ENCODE measurements at regions not wholly inside any gene's neighbourhood (a gene's known extent, or its start where the extent isn't known, plus 50 kb on each side); places are given as distances from the start of the nearest gene placed in this dataset.

- intact Hi-C loops (cut with DNase I) = no loop called here
Measured at GRCh38 chr14:80146941-80147340, 64.4 kb downstream of the DIO2 start.

GRCh38 chr14:80136358-80136757 lies 74.9 kb downstream of the DIO2 start:
- no peak for DNase-seq (ENCODE audit: low spot score)
- intact Hi-C loops (cut with DNase I) = no loop called here

More at GRCh38 chr14:80146941-80147340, 64.4 kb downstream of the DIO2 start:
- DNase-seq (ENCODE audit: low spot score) = no peak

DNA sequence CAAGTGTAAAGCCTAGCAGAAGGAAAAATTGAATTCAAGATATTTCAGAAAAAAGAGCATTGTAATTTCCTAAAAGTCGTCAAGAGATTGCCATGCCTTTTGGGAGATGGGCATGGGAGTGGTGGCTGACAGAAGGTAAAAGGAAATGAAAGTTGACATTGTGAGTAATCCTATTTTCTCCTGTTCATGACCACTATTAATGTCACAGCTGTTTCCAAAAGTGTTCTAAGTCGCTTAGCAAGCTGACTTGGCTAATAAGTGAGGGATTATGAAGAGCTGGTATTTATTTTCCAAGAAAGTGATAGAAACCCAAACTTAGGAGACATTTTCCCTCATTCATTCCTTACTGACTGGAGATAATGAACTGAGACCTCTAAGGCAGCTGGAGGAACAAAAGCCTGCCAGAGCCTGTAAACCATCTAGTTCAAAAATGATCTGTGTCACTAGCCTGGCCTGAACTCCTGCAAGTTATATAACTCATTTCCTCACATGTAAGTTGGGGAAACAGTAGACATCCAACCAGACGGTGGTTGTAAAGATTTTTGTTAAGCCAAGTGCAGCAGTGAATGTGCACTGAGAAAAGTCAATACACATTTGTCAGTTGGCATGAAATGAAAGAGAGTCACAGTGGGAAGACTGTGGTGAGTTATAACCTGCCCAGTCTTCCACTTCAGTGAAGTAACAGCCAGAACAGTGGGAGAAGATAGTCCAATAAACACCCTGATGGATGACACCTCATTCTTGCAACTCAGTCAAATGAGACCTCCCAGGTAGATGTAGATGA lies 75.8 kb downstream of the DIO2 start:
- intact Hi-C loops (cut with DNase I) = no loop called here
- no peak for DNase-seq (ENCODE audit: low spot score)

DNA sequence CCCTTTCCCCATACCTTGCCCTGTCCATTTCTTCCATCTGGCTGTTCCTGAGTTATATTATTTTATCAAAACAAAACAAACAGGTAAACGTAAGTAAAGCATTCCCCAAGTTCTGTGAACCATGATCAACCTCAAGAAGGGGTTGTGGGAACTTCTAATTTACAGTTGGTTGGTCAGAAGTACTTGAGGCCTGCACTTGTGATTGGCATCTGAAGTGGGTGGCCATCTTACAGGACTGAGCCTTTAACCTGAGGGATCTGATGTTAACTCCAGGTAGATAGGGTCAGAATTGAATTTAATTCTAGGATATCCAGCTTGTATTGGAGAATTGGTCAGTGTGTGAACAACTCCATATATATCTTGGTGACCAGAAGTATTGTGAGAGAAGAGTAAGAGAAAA lies 77.0 kb downstream of the DIO2 start:
- intact Hi-C loops (cut with DNase I) = no loop called here
- DNase-seq (ENCODE audit: low spot score) = no peak

- intact Hi-C loops (cut with DNase I) = no loop called here
- DNase-seq (ENCODE audit: low spot score) = no peak
Measured at GRCh38 chr14:80133457-80133856, 77.8 kb downstream of the DIO2 start.

DNA sequence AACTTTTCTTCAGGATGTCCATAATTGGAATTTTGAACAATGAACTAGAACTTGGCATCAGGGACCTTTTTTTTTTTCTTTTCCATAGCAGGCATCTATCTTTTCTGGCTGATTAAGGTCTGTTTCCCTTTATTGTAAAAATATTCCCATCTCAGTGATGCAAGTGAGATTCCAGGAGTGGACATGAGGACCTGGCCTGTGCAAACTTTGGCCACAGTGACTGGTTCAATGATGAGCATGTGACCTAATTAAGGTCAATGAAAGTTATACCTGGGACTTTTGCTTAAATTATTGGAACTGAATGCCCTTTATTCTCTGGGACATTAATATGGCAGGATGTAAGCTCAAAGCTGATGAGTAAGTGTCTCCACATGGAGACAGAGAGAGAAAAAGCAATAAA lies 83.8 kb downstream of the DIO2 start:
- intact Hi-C loops (cut with DNase I) = no loop called here

GRCh38 chr14:80124794-80125193 lies 86.5 kb downstream of the DIO2 start:
- intact Hi-C loops (cut with DNase I) = no loop called here
- DNase-seq (ENCODE audit: low spot score) = no peak

More for the DNA sequence above, 83.8 kb downstream of the DIO2 start:
- DNase-seq (ENCODE audit: low spot score) = no peak

DNA sequence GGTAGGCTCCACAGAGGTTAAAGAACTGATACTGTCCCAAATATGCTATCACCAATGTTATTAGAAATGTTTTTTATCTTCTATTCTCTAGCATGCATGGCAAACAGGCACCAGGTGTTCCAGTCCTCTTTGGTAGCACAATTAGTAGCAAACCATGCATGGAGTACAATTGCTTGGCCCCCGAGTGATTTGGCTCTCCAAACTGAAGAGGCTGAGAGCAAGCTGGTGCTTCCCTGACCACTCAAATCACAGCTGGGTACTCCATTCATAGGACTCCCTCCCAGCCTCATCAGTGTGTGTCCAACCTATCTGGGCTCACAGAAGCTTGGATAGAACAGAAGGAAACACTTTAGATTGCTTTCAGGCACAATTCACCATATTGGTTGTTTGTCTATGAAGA lies 93.4 kb downstream of the DIO2 start:
- intact Hi-C loops (cut with DNase I) = no loop called here

GRCh38 chr14:80116157-80116556 lies 95.1 kb downstream of the DIO2 start:
- intact Hi-C loops (cut with DNase I) = no loop called here
- no peak for DNase-seq (ENCODE audit: low spot score)

More for the DNA sequence above, 93.4 kb downstream of the DIO2 start:
- DNase-seq (ENCODE audit: low spot score) = no peak

- intact Hi-C loops (cut with DNase I) = no loop called here
- DNase-seq (ENCODE audit: low spot score) = no peak
Measured at GRCh38 chr14:80110721-80111120, 100.6 kb downstream of the DIO2 start.

DNA sequence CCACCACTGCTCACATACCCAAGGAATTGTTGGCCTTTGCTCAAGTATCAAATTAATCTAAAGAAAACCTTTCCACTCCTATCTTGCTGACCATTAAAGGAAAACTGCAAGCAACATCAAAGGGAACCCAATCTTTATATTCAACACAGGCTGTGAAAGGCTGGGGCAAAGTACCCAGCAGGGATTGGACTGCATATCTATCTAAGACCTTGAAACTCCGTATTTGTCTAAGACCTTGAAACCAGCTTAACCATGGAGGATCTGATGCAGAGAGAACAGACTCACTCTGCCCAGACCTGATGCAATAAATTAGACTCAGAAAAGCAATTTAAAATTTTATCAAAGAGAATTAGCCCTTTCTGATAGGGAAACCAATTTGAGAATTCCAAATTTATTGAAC lies 102.2 kb downstream of the DIO2 start:
- intact Hi-C loops (cut with DNase I) = no loop called here
- no peak for DNase-seq (ENCODE audit: low spot score)

GRCh38 chr14:80108430-80108829 lies 102.9 kb downstream of the DIO2 start:
- no peak for DNase-seq (ENCODE audit: low spot score)
- intact Hi-C loops (cut with DNase I) = no loop called here

- DNase-seq (ENCODE audit: low spot score) = no peak
- intact Hi-C loops (cut with DNase I) = no loop called here
Measured at GRCh38 chr14:80105488-80105994, 105.8 kb downstream of the DIO2 start.

DNA sequence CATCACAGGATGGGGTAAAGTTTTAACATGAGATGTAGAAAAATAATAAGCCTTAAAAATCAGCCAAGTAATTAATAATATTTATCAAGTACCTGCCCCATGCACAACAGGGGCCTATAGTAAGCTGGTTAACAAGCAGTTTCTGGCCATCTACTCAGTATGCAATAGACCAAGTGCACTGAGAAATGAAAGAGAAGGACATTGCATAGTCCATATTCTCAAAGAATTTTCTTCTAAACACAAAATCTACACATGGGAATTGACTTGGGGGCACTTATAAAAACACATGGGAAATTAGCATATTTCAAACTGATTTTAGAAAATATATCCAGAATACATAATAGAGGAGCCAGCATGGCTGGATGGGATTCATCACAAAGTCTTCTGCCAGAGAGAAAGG lies 109.5 kb downstream of the DIO2 start:
- intact Hi-C loops (cut with DNase I) = no loop called here
- DNase-seq (ENCODE audit: low spot score) = no peak

- DNase-seq (ENCODE audit: low spot score) = no peak
- intact Hi-C loops (cut with DNase I) = no loop called here
Measured at GRCh38 chr14:80100681-80101080, 110.6 kb downstream of the DIO2 start.

GRCh38 chr14:80095623-80096022 lies 115.7 kb downstream of the DIO2 start:
- intact Hi-C loops (cut with DNase I) = no loop called here
- DNase-seq (ENCODE audit: low spot score) = no peak

GRCh38 chr14:80087411-80087810 lies 123.9 kb downstream of the DIO2 start:
- intact Hi-C loops (cut with DNase I) = no loop called here
- no peak for DNase-seq (ENCODE audit: low spot score)

DNA sequence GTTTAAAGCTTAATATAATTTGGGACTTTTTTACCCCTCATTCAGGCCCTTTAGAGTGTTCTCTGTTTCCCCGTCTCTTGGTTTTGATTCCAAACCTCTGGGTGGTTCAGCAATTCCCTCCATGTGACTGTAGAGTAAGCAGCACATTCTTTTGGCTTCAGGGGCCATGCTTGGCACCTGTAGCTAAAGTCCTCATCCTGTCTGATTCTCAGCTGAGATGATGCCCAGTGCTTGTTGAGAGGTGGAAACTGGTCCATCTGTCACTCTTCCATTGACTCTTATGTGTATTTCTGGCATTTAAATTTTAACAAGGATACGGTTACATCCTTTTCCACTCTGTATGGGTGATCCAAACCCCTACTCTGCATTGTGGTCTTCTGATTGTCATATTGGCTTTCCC lies 127.1 kb downstream of the DIO2 start:
- DNase-seq (ENCODE audit: low spot score) = no peak
- intact Hi-C loops (cut with DNase I) = no loop called here

DNA sequence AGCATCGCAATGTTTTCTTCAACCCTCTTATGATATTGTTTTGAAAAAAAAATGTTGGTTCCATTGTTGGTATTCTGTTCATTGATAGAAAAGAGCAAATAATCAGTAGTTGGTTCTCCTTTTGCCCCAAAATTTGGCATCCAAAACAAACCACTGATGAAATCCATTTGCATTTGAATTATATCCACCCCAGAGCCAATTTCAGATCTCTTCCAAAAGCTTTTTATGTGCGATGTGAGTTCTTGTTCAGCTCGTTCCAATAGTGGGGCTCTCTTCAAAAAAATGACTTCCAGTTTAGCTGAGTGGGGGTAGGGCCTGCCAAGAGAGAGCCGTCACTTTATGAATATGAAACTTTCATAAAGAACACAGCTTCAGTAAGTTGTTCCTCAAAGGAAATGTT lies 130.7 kb downstream of the DIO2 start:
- no peak for DNase-seq (ENCODE audit: low spot score)
- intact Hi-C loops (cut with DNase I) = no loop called here

GRCh38 chr14:80078501-80078900 lies 132.8 kb downstream of the DIO2 start:
- DNase-seq (ENCODE audit: low spot score) = no peak
- intact Hi-C loops (cut with DNase I) = no loop called here

GRCh38 chr14:80077262-80077661 lies 134.0 kb downstream of the DIO2 start:
- DNase-seq (ENCODE audit: low spot score) = no peak
- intact Hi-C loops (cut with DNase I) = no loop called here
